Adrenal gland (tissue), 9 donors: ENCODE measurements at regions not wholly inside any gene's neighbourhood (a gene's known extent, or its start where the extent isn't known, plus 50 kb on each side); places are given as distances from the start of the nearest gene placed in this dataset.

ENCODE experiments used
- DNase-seq, 7 donors: peaks; one replicate each; pipeline ENCODE4 v3.0.0-alpha.2; 2019 to 2020
- H3K27ac ChIP-seq, 5 donors: fragments of 200-600 bp; sonication (generic) in 4 of 5; 1 replicate in 3 of 5; 2 replicates in 2 of 5; pipeline versions ENCODE4 v1.5.1 to v1.8.0; 2016 to 2020; ENCODE audit warnings: mild to moderate bottlenecking in 1 of 5
- H3K27me3 ChIP-seq: fragments of 200-600 bp; 2 replicates; pipeline ENCODE4 v1.8.0; 2021
- H3K36me3 ChIP-seq, 2 donors: fragments of 200-600 bp; replicated peaks in 1 of 2; 1 replicate in 1 of 2; 2 replicates in 1 of 2; pipeline versions ENCODE4 v1.5.1 to v1.8.0; 2018 to 2022
- H3K4me1 ChIP-seq, 2 donors: fragments of 200-600 bp; replicated peaks in 1 of 2; 1 replicate in 1 of 2; 2 replicates in 1 of 2; pipeline versions ENCODE4 v1.5.1 to v1.8.0; 2018 to 2021
- H3K4me3 ChIP-seq, 4 donors: fragments of 200-600 bp; sonication (generic) in 3 of 4; one replicate each; pipeline ENCODE4 v1.5.1; 2016 to 2018
- H3K9me3 ChIP-seq, 3 donors: fragments of 200-600 bp; sonication (generic) in 1 of 3; replicated peaks in 1 of 3; 1 replicate in 2 of 3; 2 replicates in 1 of 3; pipeline versions ENCODE4 v1.5.1 to v1.8.0; 2016 to 2021
- POLR2A ChIP-seq, 2 donors: fragments of 450-650 bp; IDR thresholded peaks; one replicate each; pipeline ENCODE4 v1.6.1; 2017; ENCODE audit warnings: antibody characterized with exemption in 2 of 2, mild to moderate bottlenecking in 2 of 2, moderate library complexity in 1 of 2
- WGBS, 4 donors: extraction: QIAGEN DNeasy Blood & Tissue Kit in 2 of 4; methylation state at CpG; one replicate each; pipeline versions ENCODE4 v1.1.5 to v1.1.7; 2013 to 2017; 5-methylcytosine and 5-hydroxymethylcytosine counted together
- intact Hi-C, 2 donors: fragments of 100-400 bp; cut with DNase I; formaldehyde crosslinking; loops; one replicate each; pipeline versions ENCODE4 v1.14.1 to v1.15.0; 2022 to 2023
- TF ChIP-seq, protein P1 (sequence below), 6 experiments: fragments of 450-650 bp in 4 of 6; fragments of 200-600 bp in 2 of 6; sonication (generic) in 1 of 6; IDR thresholded peaks; 1 replicate in 5 of 6; 2 replicates in 1 of 6; pipeline versions ENCODE4 v1.5.1 to v1.8.0; 2016 to 2021; ENCODE audit warnings: antibody characterized with exemption in 6 of 6, mild to moderate bottlenecking in 2 of 6, moderate library complexity in 1 of 6
- donor health status: healthy with polysubstance abuse.
- donor health status: Bipolar disorder and iron deficiency.
- donor health status: DM: yes; HTN: yes; CAD: no.
- donor health status: DM: no; HTN: no; CAD: no.
- donor health status: DM: no; HTN: no; CAD: no.

DNA sequence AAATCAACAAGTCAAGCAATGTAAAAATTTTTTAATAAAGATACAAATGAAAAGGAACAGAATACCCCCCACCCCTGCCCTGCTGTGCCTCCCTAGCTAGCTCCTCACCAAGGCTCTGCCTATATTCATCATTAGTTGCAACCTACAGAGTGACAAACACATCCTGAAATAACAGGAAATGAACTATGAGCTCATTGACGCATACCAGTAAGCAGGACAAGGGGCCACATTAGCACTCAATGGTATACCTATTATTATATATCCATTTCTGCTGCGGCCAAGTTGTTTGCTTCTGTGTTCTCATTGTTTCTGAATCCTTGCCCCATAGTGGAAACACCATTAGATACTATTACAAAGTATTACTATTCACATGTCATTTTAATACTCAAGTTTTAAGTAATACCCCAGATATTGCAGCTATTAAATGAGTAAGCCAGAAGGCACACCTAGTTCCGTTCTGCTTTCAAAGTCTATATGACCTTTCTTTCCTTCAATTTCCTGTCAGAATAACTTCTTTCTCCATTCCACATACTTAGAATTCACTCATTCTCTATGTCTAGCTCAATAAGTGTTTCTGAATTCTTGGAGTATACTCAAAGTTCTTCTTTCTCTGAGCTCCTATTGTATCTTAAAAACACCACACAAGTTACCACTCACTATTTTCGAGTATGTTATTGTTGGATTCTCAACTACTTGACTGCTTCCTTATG, 1214.9 kb downstream of the PLA2G4A start:
- no peak overlapping the region for H3K4me3 ChIP-seq
- H3K27ac ChIP-seq, result no peak overlapping the region
- no peaks in the 10 kb centered on the region for H3K4me1 ChIP-seq
- TF ChIP-seq, protein P1, sequence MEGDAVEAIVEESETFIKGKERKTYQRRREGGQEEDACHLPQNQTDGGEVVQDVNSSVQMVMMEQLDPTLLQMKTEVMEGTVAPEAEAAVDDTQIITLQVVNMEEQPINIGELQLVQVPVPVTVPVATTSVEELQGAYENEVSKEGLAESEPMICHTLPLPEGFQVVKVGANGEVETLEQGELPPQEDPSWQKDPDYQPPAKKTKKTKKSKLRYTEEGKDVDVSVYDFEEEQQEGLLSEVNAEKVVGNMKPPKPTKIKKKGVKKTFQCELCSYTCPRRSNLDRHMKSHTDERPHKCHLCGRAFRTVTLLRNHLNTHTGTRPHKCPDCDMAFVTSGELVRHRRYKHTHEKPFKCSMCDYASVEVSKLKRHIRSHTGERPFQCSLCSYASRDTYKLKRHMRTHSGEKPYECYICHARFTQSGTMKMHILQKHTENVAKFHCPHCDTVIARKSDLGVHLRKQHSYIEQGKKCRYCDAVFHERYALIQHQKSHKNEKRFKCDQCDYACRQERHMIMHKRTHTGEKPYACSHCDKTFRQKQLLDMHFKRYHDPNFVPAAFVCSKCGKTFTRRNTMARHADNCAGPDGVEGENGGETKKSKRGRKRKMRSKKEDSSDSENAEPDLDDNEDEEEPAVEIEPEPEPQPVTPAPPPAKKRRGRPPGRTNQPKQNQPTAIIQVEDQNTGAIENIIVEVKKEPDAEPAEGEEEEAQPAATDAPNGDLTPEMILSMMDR (IDR thresholded peaks at IDR 0.05), result no peak
- TF ChIP-seq POLR2A (IDR thresholded peaks at IDR 0.05), result no peak
- intact Hi-C loops, result no loop called here
- no peaks in the 10 kb centered on the region for H3K9me3 ChIP-seq
- 58 to 68% (median 63%) methylated on average over 4 of the region's 4 CpGs for WGBS, 4 donors
- H3K36me3 ChIP-seq, result no peaks in the 10 kb centered on the region
- H3K27me3 ChIP-seq, result no peaks in the 10 kb centered on the region
- no peak for DNase-seq

DNA sequence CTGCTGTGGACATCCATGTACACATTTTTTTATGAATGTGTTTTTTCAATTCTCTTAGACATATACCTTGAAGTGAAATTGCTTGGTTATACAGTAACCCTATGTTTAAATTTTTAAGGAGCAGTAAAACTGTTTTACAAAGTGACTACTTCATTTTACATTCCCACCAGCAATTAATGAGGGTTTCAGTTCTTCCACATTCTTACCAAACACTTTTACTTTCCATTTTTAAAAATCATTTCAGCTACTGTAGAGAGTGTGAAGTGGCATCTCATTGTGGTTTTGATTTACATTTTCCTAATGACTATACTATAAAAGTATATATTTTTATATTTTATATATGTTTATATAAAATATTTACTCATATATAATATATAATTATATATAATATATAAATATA, 1221.5 kb downstream of the PLA2G4A start:
- H3K4me3 ChIP-seq, result no peak overlapping the region
- TF ChIP-seq POLR2A (IDR thresholded peaks at IDR 0.05), result no peak
- TF ChIP-seq, protein P1 (IDR thresholded peaks at IDR 0.05), result no peak
- H3K4me1 ChIP-seq, result no peaks in the 10 kb centered on the region
- no peaks in the 10 kb centered on the region for H3K36me3 ChIP-seq
- H3K27me3 ChIP-seq, result no peaks in the 10 kb centered on the region
- no peaks in the 10 kb centered on the region for H3K9me3 ChIP-seq
- DNase-seq, result no peak
- H3K27ac ChIP-seq, result no peak overlapping the region
- intact Hi-C loops, result no loop called here

DNA sequence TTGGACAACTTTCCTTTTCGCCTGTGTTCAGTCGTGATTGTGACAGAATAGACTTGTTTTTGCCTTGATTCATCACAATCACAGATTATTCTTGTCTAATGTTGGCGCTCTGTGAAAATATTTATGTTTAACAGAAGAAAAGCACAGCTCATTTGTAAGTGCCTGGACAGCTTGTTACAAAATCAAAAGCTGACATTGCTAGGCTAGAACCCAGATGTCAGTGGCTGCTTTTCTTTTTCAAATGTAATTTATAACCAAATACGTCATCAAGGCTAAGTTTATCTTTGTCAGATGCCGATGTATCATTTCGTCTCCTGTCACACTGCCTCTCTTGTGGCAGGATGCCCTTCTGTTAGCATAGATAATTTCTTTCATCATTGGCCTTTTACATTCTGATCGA, 1227.3 kb downstream of the PLA2G4A start:
- Histone ChIP-seq H3K36me3 (no peaks in the 10 kb centered on the region), H3K4me3 (no peak overlapping the region), H3K4me1 (no peaks in the 10 kb centered on the region), H3K27ac (no peak overlapping the region), H3K9me3 (no peaks in the 10 kb centered on the region), H3K27me3 (no peaks in the 10 kb centered on the region)
- intact Hi-C loops, result no loop called here
- no peak for TF ChIP-seq POLR2A (IDR thresholded peaks at IDR 0.05)
- TF ChIP-seq, protein P1 (IDR thresholded peaks at IDR 0.05), result no peak
- no peak for DNase-seq
- WGBS, 4 donors, result 32 to 42% (median 33%) methylated on average over 7 of the region's 7 CpGs

DNA sequence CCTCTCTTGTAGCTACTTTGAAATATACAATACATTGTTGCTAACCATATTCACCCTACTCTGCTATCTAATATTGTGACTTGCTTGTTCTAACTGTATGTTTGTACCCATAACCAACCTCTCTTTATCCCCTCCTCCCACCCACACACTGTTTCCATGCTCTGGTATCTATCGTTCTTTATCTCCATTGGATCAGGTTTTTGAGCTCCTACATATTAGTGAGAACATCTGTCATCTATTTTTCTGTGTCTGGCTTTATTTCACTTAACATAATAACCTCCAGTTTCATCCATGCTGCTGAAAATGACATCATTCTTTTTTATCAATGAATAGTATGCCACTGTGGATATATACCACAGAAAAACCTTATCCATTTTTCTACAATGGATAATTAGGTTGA, 1230.1 kb downstream of the PLA2G4A start:
- 52 to 71% (median 61%) methylated on average over 1 of the region's 1 CpG for WGBS, 4 donors
- TF ChIP-seq POLR2A (IDR thresholded peaks at IDR 0.05), result no peak
- TF ChIP-seq, protein P1 (IDR thresholded peaks at IDR 0.05), result no peak
- H3K9me3 ChIP-seq, result no peaks in the 10 kb centered on the region
- H3K27me3 ChIP-seq, result no peaks in the 10 kb centered on the region
- intact Hi-C loops, result no loop called here
- no peaks in the 10 kb centered on the region for H3K36me3 ChIP-seq
- no peak for DNase-seq
- H3K4me1 ChIP-seq, result no peaks in the 10 kb centered on the region
- no peak overlapping the region for H3K27ac ChIP-seq
- no peak overlapping the region for H3K4me3 ChIP-seq
